GM12878 (cell line): ENCODE measurements at regions not wholly inside any gene's neighbourhood (a gene's known extent, or its start where the extent isn't known, plus 50 kb on each side); places are given as distances from the start of the nearest gene placed in this dataset.

Experiments
- EZH2 ChIP-seq: IDR thresholded peaks from 2 replicates; pipeline ENCODE4 v1.6.1; 2012; ENCODE audit warnings: low read depth, mild to moderate bottlenecking, control low read depth, inconsistent platforms, low read length, borderline replicate concordance; ENCODE audit not compliant: control insufficient read depth
- MAX ChIP-seq: IDR thresholded peaks from 2 replicates; pipeline ENCODE4 v1.6.1; 2012; ENCODE audit warnings: low read depth, low read length, improper control_type of control experiment
- POLR2AphosphoS5 ChIP-seq: IDR thresholded peaks from 2 replicates; pipeline ENCODE4 v1.6.1; 2011; ENCODE audit warnings: mild to moderate bottlenecking, low read length, inconsistent platforms
- RBBP5 ChIP-seq: fragments of 200-600 bp; sonication (generic); conservative IDR thresholded peaks from 2 replicates; pipeline ENCODE4 v1.6.1; 2016
- TAF1 ChIP-seq: IDR thresholded peaks from 2 replicates; pipeline ENCODE4 v1.6.1; 2011; ENCODE audit warnings: mild to moderate bottlenecking, low read depth, low read length, borderline replicate concordance

GRCh38 chr17:77556383-77557061 is 402.0 kb upstream of the TNRC6C start:
- TF ChIP-seq POLR2AphosphoS5 (no peak), TAF1 (no peak), MAX (no peak), EZH2 (no peak), RBBP5 (no peak)
